ENCODE measurements at regions not wholly inside any gene's neighbourhood (a gene's known extent, or its start where the extent isn't known, plus 50 kb on each side); places are given as distances from the start of the nearest gene placed in this dataset.
"Not testable (repeated sequence)": the region's sequence is repeated elsewhere in the genome, so short reads cannot be mapped to it uniquely, and the experiment has no call there.

DNA sequence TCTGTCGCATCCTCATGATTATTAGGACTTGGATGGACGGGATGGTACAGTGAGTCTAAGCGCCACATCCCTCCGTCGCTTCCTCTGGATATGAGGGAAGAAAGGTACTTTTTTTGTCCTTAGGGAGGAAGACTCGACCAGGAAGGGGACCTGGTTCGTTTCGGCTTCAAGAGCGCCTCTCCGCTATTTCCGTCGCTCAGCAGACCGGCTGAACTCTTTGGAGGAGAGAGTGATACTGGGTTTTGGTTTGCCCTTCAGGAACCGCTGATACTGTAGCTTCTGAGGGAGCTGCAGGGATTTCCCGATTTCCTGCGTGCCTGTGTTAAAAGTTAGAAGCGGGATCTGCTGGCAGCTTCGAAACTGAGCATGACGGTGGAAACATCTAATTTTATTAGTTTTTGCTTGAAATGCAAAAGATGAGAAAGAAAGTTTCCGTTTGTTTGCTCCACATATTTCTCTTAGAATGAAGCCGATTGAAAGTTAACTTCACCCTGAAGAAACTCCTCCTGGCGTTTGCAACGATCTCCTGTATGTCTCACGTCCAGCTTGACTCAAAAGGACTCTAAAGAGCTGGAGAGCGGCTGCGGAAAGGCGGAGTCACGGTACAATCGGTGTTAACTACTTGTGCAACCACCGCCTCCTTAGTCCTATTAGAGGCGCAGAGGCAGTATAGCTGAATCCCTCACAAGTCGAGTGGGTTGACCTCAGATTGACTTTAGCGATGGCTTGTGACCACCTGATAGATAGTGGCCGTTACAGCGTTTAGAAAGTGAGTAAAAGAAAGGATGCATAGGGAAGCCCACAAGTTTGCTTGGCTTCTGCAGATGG lies 129.4 kb downstream of the TRIM27 start:
- peak; percentile 25 for DNase-seq (ENCODE audit: low read depth)

DNA sequence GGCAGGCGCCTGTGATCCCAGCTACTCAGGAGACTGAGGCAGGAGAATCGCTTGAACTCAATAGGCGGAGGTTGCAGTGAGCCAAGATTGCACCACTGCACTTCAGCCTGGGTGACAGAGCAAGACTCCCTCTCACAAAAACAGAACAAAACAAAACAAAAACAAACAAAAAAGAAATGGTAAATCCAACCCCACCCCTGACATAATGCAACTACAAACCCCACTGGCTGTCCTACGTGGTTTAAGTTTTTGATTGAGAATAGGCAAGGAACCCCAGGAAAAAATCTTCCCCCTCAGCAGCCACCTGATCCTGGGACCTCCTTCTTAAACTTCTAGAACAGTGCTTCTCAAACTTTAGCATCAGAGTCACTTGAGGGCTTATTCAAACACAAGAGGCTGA lies 123.1 kb downstream of the TRIM27 start:
- not testable (repeated sequence) for DNase-seq (ENCODE audit: low read depth)

DNA sequence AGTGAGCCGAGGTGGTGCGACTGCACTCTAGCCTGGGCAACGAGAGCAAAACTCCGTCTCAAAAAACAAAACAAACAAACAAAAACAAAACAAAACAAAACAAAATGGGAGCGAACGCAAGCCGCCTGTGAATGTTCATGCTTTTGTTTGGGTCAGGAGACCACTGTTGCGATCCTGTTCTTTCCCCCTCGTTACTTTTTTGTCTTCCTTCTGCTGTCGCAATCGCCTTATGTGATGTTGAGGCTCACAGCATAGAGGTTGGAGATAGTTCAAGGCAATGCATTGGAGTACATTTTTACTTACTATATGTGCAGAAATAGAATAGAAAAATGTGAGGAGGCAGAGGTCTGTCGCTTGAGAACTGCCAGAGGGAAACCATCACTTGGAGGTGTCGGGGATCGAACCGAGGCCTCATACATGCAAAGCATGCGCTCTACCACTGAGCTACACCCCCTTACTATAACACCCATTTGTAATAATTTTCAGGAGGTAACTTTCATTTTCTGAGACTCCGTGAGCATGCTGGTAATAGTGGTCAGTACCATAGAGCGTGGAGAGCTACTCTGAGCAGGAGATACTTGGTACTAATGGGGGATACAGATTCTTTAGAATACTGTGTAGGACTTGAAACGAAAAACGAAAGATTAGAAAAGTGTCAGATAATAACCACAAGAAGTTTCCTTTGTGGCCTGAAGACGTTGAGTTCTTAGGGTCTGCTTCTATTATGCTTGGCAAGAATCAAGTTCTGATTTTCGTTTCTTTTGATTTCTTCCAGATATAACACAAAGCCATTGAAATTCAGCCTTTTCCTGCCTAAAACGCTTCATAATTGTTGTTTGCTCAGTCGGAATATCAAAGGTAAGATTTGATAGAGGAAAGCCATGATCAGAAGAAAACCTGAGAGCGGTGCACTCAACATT lies 121.1 kb downstream of the TRIM27 start:
- DNase-seq (ENCODE audit: low read depth), result no peak

DNA sequence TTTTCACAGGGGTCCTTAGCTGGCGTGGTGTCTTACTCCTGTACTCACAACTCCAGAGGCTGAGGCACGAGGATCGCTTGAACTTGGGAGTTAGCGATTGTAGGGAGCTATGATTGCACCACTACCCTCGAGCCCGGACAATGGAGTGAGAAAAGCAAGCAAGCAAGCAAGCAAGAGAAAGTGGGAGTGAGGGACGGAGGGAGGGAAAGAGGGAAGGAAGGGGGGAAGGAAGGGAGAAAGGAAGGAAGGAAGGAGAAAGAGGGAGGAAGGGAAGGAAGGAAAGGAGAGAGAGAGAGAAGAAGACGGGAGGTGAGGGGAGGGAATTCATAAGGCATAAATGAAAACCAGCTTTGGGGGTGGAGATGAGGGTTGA lies 120.5 kb downstream of the TRIM27 start:
- no peak for DNase-seq (ENCODE audit: low read depth)

DNA sequence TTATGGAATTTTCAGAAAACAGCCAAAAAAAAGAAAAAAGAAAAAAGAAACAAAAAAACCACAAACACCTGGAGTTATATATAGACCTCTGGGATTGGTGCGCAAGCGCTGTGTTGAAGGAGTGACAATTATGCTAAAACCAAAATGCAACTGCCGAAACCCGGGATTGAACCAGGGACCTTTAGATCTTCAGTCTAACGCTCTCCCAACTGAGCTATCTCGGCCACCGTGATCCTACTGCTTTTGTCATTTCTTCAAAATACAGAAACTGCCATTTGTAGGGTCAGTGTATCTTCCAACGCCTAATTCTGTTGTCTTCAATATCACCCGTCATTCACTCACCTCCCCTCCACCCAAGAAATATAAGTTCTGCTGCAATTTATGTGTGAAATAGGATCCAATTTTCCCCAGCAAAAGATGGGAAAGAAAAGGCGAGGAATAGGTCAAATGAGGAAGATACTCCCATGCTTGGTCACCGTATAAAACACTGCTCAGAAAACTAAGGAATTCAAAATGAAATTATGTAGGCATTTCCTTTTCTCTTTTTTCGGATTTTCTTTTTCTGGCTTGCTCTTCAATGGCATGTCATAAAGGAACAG lies 116.0 kb downstream of the TRIM27 start:
- peak; percentile 70 for DNase-seq (ENCODE audit: low read depth)

DNA sequence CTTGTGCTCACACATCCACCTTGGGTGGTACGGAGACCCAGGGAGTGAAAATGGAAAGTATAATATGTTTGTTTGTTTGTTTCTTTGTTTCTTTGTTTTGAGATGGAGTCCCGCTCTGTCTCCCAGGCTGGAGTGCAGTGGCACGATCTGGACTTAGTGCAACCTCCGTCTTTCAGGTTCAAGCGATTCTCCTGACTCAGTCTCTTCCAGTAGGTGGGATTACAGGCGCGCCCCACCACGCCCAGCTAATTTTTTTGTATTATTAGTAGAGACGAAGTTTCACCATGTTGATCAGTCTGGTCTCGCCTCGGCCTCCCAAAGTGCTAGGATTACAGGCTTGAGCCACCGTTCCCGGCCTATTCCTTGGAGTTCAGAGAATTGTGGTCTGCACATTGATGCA lies 115.4 kb downstream of the TRIM27 start:
- DNase-seq (ENCODE audit: low read depth), result no peak

DNA sequence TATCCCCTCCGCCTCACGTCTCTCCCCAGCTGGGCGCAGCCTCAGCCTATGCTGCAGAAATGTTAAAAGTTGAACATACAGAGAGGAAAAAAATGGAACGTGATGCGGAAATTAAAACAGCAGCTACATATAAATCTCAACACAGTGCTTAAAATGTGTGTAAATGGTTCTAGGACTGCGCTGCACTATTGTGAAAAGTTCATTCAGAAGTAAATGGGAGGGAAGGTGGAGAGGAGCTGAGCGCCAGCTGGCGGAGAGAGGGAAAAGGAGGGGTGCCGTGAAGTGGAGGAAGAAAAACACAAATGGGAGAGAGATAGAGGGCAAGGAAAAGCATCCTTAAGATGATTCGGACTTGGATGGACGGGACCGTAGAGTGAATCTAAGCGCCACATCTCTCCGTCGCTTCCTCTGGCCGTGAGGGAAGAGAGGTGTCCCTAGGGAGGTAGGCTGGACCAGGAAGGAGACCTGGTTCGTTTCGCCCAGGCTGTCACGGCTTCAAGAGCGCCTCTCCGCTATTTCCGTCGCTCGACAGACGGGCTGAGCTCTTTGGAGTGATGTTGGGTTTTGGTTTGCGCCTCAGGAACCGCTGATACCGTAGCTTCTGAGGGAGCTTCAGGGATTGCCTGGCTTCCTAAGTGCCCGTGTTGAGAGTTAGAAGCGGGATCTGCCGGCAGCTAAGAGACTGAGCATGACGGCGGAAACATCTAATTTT lies 113.7 kb downstream of the TRIM27 start:
- peak; percentile 20 for DNase-seq (ENCODE audit: low read depth)

DNA sequence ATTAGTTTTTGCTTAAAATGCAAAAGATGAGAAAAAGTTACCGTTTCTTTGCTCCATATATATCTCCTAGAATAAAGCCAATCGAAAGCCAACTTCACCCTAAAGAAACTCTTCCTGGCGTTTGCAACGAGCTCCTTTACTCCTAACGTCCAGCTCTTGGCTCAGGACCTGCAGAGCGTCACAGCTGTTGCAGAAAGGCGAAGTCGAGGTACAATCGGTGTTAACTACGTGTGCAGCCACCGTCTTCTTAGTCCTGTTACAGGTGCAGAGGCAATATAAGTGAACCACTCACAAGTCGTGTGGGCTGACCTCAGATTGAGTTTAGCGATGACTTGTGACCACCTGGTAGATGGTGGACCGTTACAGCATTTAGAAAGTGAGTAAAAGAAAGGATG lies 113.1 kb downstream of the TRIM27 start:
- no peak for DNase-seq (ENCODE audit: low read depth)

DNA sequence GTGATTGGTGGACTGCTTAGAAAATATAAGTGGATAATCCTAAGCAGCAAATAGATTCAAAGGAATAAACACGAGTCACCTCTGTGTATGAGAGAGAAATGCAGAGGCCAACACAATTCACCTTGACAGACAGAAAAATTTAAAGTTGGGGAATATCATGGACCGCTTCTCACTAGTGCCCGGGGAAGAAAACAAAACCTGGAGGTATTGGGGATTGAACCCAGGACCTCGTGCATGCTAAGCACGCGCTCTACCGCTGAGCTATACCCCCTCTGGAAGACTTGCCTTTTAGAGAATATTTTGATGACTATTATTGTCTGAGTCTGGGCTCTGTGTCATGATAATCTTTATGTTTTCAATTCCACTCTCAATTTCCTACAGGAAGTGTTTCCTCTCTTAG lies 111.9 kb downstream of the TRIM27 start:
- DNase-seq (ENCODE audit: low read depth), result no peak

DNA sequence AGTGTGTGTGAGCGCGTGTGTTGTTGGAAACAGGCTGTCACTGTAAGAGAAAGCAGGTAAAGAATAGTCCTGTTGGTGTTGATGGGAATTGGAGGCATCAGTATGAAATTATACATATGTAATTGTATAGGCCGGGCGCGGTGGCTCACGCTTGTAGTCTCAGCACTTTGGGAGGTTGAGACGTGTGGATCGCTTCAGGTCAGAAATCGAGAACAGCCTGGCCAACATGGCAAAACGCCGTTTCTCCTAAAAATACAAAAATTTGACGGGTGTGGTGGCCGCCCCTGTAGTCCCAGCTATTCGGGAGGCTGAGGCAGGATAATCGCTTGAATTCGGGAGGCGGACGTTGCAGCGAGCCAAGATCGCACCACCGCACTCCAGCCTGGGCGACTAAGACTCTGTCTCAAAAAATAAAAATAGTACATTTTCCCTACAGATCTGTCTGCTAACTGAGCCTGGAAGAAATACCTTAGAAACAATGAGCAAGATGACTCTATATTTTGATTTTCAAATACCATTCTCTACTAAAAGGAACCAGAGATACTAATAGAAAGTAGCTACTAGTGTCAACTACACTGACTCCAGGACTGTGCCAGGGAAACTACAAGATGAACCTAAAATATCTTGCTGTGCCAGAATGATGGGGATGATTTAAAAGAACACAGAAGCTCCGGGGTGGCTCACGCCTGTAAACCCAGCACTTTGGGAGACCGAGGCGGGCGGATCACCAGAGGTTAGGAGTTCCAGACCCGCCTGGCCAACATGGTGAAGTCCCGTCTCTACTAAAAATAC lies 110.8 kb downstream of the TRIM27 start:
- no peak for DNase-seq (ENCODE audit: low read depth)

DNA sequence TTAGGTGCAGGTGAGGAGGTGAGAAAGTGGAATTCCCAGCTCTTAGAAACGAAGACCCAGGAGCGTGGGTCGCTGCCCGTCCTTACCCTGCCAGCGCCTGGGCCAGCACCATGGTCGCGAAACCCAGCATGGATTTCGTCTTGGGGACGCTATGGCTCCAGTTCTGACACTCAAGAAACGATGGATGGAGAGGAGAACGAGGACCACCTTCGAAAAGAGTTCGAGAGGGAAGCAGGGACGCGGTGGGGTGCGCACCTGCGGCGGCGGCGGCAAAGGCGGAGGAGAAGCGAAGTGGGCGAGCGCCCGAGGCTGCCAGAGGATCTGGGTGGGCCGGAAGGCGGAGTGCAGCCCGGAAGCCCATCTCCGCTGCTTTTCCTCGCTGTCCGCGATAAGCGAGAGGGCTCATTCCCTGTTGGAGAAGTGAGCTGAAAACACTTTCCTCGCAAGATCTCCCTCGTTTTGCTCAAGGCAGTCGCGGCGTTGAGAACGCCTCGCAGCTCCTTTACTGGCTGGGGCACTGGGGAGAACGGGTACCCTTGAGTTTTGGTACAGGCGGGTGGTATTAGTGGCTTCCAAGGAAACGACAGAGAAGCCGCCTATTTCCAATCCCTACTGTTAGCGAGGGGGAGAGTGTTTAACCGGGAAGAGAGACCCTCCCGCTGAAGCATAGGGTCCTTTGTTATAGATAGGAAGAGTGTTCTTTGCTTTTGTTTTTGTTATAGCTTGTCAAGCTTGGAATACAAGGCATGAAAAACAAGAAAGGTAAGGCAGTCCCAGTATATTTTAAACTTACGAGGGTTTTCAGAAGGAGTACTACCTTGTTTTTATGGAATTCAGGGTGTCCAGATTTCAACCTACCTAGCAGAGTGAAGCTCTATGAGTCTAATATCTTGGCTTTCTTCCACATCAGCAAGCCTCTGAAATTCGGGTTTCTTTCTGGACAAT lies 109.5 kb downstream of the TRIM27 start:
- no peak for DNase-seq (ENCODE audit: low read depth)

DNA sequence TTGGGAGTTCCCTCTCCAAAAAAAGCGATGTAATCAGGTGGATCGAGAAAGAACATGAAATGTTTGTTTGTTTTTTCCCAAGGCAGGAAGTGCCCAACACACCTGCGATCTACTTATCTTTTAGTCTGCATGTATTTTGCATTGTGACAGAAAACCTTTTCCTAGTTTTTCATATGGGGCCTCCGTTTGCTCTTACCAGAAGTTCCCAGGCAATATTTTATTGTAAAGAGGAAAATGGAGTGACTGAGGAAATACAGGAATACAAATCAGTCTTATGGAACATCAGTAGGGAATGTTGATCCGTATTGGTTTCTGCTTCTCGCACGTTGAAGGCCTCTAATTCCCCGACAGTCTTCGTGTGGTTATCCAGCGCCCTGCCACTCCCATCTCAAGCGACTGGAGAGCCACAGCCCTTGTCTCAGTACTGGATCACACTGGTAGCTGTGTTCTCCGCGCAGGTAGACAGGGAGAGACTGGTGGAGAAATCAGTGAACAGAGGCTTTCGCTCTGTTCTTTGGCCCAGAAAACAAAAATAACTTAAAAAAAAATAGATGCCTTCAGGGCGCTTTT lies 107.4 kb downstream of the TRIM27 start:
- no peak for DNase-seq (ENCODE audit: low read depth)

DNA sequence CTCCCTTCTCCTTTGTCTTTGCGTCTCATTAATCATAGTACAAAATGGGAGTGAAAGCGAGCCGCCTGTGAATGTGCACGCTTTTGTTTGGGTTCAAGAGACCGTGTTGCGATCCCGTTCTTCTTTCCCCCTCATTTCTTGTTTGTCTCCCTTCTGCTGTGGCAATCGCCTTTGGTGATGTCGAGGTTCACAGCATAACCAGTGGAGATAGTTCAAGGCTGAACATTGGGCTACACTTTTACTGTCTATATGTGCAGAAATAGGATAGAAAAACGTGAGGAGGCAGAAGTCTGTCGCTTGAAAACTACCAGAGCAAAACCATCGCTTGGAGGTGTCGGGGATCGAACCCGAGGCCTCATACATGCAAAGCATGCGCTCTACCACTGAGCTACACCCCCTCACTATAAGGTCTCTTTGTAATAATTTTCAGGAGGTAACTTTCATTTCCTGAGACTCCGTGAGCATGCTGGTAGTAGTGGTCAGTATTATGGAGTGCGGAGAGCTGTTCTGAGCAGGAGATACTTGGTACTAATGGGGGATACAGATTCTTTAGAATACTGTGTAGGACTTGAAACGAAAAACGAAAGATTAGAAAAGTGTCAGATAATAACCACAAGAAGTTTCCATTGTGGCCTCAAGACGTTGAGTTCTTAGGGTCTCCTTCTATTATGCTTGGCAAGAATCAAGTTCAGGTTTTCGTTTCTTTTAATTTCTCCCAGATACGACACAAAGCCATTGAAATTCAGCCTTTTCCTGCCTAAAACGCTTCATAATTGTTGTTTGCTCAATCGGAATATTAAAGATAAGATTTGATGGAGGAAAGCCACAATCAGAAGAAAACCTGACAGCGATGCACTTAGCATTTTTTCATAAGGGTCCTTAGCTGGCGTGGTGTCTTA lies 106.6 kb downstream of the TRIM27 start:
- peak; percentile 52 for DNase-seq (ENCODE audit: low read depth)

DNA sequence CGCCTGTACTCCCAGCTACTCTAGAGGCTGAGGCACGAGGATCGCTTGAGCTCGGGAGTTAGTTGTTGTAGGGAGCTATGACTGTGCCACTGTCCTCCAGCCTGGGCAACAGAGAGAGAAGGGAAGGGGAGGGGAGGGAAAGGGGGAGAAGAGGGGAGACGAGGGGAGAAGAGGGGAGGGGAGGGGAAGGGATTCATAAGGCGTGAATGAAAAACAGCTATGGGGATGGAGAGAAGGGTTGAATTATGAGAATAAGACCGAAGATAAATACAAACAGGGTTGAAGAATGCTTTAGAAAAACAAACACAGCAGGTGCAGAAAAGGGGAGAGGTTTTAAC lies 106.0 kb downstream of the TRIM27 start:
- no peak for DNase-seq (ENCODE audit: low read depth)

DNA sequence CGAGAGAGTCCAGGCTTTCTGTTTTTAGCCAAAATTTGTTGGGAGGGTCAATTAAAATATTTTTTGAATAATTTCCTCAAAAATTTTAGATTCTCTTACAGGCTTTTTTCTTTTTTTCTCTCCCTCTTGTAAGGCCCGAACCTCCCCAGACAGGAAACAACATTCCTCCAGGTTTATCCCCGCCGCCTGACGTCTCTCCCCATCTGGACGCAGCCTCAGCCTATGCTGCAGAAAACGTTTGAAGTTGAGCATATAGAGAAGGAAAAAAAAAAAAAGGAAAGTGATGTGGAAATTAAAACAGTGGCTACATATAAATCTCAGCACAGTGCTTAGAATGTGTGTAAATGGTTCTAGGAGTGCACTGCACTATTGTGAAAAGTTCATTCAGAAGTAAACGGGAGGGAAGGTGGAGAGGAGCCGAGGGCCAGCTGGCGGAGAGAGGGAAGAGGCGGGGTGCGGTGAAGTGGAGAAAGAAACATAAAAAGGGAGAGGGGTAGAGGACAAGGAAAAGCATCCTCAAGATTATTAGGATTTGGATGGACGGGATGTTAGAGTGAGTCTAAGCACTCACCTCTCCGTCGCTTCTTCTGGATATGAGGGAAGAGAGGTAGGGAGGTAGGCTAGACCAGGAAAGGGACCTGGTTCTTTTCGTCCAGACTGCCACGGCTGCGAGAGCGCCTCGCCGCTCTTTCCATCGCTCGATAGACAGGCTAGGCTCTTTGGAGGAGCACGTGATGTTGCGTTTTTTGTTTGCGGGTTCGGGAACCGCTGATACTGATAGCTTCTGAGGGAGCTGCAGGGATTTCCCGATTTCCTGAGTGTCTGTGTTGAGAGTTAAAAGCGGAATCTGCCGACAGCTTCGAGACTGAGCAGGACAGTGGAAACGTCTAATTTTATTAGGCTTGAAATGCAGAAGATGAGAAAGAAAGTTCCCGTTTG lies 98.7 kb downstream of the TRIM27 start:
- no peak for DNase-seq (ENCODE audit: low read depth)

DNA sequence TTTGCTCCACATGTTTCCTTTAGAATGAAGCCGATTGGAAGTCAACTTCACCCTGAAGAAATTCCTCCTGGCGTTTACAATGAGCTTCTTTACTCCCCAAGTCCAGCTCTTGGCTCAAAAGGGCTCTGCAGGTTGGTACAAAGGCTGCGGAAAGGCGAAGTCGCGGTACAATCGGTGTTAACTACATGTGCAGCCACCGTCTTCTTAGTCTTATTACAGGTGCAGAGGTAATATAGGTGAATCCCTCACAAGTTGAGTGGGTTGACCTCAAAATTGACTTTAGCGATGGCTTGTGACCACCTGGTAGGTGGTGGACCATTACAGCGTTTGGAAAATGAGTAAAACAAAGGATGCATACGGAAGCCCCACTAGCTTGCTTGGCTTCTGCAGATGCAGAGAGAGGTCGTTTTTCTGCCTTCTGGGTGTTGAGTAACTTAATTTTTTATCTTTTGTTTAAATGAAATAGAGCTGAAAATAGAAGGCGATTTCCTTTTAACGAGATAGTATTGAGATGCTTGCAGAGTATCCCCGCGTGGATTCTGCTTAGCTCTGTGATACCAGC lies 98.0 kb downstream of the TRIM27 start:
- no peak for DNase-seq (ENCODE audit: low read depth)

DNA sequence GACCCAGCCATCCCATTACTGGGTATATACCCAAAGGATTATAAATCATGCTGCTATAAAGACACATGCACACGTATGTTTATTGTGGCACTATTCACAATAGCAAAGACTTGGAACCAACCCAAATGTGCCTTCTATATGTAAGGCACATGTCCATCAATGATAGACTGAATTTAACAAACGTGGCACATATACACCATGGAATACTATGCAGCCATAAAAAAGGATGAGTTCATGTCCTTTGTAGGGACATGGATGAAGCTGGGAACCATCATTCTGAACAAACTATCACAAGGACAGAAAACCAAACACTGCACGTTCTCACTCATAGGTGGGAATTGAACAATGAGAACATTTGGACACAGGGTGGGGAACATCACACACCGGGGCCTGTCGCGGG lies 92.1 kb downstream of the TRIM27 start:
- not testable (repeated sequence) for DNase-seq (ENCODE audit: low read depth)

Data from myocyte (in vitro differentiated cells).